Cardiac muscle cell (in vitro differentiated cells and primary cell): ENCODE measurements at regions not wholly inside any gene's neighbourhood (a gene's known extent, or its start where the extent isn't known, plus 50 kb on each side); places are given as distances from the start of the nearest gene placed in this dataset.

Experiments
- DNase-seq, 2 donors: peaks; one replicate each; pipeline versions ENCODE4 v3.0.0 to v3.0.0-alpha.2; 2010 to 2017; ENCODE audit warnings: low read depth in 1 of 2, low spot score in 1 of 2
- H3K27ac ChIP-seq: fragments of 200-600 bp; sonication (generic); 2 replicates; pipeline ENCODE4 v1.5.1; 2016
- H3K27me3 ChIP-seq: fragments of 200-600 bp; sonication (generic); 2 replicates; pipeline ENCODE4 v1.6.0; 2016; ENCODE audit warnings: control low read depth
- H3K36me3 ChIP-seq: fragments of 200-600 bp; sonication (generic); 2 replicates; pipeline ENCODE4 v1.5.1; 2016; ENCODE audit warnings: control low read depth
- H3K4me1 ChIP-seq: fragments of 200-600 bp; sonication (generic); 2 replicates; pipeline ENCODE4 v1.8.1; 2017; ENCODE audit warnings: low read depth, mild to moderate bottlenecking, mixed run types
- H3K4me3 ChIP-seq: fragments of 200-600 bp; sonication (generic); 2 replicates; pipeline ENCODE4 v1.5.1; 2016; ENCODE audit warnings: mild to moderate bottlenecking
- H3K9me3 ChIP-seq: fragments of 200-600 bp; sonication (generic); 2 replicates; pipeline ENCODE4 v1.5.1; 2017; ENCODE audit warnings: low read depth, mild to moderate bottlenecking, control low read depth
- CTCF ChIP-seq: IDR thresholded peaks from 2 replicates; pipeline ENCODE4 v1.5.1; 2012; ENCODE audit warnings: low read depth, mild to moderate bottlenecking, low read length

- H3K27ac ChIP-seq = no peak overlapping the region
- H3K9me3 ChIP-seq = no peaks in the 10 kb centered on the region
- TF ChIP-seq CTCF = no peak
- H3K4me1 ChIP-seq = no peaks in the 10 kb centered on the region
- H3K36me3 ChIP-seq = no peaks in the 10 kb centered on the region
- no peak overlapping the region for H3K4me3 ChIP-seq
- no peak for DNase-seq
- H3K27me3 ChIP-seq = peaks cover 12% of the 10 kb centered on the region
Observed at GRCh38 chr13:111955412-111956065, 111.4 kb upstream of the SOX1 start.

GRCh38 chr13:111956261-111957151, 110.4 kb upstream of the SOX1 start:
- no peak for TF ChIP-seq CTCF
- Histone ChIP-seq H3K27ac (no peak overlapping the region), H3K36me3 (no peaks in the 10 kb centered on the region), H3K4me3 (no peak overlapping the region), H3K4me1 (no peaks in the 10 kb centered on the region), H3K9me3 (no peaks in the 10 kb centered on the region), H3K27me3 (peaks cover 15% of the 10 kb centered on the region)
- DNase-seq = no peak

GRCh38 chr13:111957913-111958450, 109.0 kb upstream of the SOX1 start:
- Histone ChIP-seq H3K27me3 (peaks cover 19% of the 10 kb centered on the region), H3K9me3 (no peaks in the 10 kb centered on the region), H3K4me3 (no peak overlapping the region), H3K27ac (no peak overlapping the region), H3K36me3 (no peaks in the 10 kb centered on the region), H3K4me1 (no peaks in the 10 kb centered on the region)
- DNase-seq = no peak
- no peak for TF ChIP-seq CTCF

- peaks cover 19% of the 10 kb centered on the region for H3K27me3 ChIP-seq
- no peaks in the 10 kb centered on the region for H3K4me1 ChIP-seq
- no peak for TF ChIP-seq CTCF
- no peaks in the 10 kb centered on the region for H3K36me3 ChIP-seq
- no peaks in the 10 kb centered on the region for H3K9me3 ChIP-seq
- no peak for DNase-seq
- H3K4me3 ChIP-seq = no peak overlapping the region
- no peak overlapping the region for H3K27ac ChIP-seq
Observed at GRCh38 chr13:111958612-111959395, 108.1 kb upstream of the SOX1 start.

GRCh38 chr13:111960152-111960772, 106.7 kb upstream of the SOX1 start:
- H3K4me3 ChIP-seq = no peak overlapping the region
- no peaks in the 10 kb centered on the region for H3K36me3 ChIP-seq
- DNase-seq = no peak
- no peaks in the 10 kb centered on the region for H3K9me3 ChIP-seq
- no peaks in the 10 kb centered on the region for H3K4me1 ChIP-seq
- peaks cover 16% of the 10 kb centered on the region for H3K27me3 ChIP-seq
- no peak for TF ChIP-seq CTCF
- no peak overlapping the region for H3K27ac ChIP-seq
